ENCODE measurements at regions not wholly inside any gene's neighbourhood (a gene's known extent, or its start where the extent isn't known, plus 50 kb on each side); places are given as distances from the start of the nearest gene placed in this dataset.

- intact Hi-C loops (cut with DNase I): no loop called here
- no peak for DNase-seq (ENCODE audit: low spot score)
Observed at GRCh38 chr6:53419026-53419425, 70.3 kb upstream of the ELOVL5 start.

- intact Hi-C loops (cut with DNase I): no loop called here
- DNase-seq (ENCODE audit: low spot score): no peak
Observed at GRCh38 chr6:53418288-53418687, 69.5 kb upstream of the ELOVL5 start.

- intact Hi-C loops (cut with DNase I): no loop called here
- DNase-seq (ENCODE audit: low spot score): no peak
Observed at GRCh38 chr6:53417141-53417540, 68.4 kb upstream of the ELOVL5 start.

- intact Hi-C loops (cut with DNase I): no loop called here
- no peak for DNase-seq (ENCODE audit: low spot score)
Observed at GRCh38 chr6:53413326-53413725, 64.6 kb upstream of the ELOVL5 start.

GRCh38 chr6:53412751-53413150 is 64.0 kb upstream of the ELOVL5 start:
- intact Hi-C loops (cut with DNase I): no loop called here
- no peak for DNase-seq (ENCODE audit: low spot score)

DNA sequence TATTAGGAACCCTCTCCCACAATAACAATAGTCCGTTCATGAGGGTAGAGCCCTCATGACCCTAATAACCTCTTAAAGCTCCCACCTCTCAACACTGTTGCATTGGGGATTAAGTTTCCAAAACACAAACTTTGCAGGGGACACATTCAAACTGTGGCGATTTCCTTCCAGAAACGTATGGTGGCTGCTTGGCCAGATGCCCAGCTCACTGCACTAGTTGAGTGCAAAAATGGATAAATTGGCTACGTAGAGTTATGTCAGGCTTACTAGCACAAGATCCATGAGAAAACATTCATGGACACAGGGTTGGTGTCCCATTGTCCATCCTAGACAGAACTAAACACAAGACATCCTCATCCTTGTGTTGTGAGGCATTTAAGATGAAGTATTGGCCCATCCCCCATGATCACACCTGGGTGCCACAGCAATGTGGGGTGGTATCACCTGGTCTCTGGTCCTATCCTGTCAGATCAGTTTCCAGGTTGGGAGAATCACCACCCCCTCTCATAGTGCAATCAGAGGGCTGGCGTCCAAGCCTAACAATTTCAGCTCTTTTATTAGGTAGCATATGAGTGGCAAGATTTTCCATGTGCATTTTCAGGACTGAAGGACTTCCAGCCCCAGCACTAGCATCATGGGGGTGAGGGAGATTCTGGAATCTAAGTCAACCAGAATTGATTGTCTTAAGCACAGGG is 63.4 kb upstream of the ELOVL5 start:
- intact Hi-C loops (cut with DNase I): no loop called here
- DNase-seq (ENCODE audit: low spot score): no peak

DNA sequence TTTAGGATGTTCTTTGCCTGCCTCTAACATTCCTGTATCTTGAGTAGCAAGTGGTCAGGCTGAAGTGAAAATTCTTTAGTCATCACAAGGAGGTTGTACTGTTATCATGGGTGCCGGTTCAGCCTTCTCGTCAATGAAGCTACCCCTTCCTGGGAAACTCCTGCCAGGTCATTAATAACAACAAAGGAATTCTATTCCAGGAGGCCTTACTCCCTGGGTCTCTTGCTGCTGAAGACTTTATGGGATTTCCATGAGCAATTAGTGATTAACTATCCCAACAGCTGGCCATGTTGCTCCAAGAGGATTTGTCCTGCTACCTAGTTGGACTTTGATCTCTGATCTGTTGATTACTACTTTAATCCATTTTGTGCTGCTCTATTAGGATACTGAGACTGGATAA is 62.7 kb upstream of the ELOVL5 start:
- DNase-seq (ENCODE audit: low spot score): no peak
- intact Hi-C loops (cut with DNase I): loop anchor here (1.0 to 2.0 kb wide), 2 partner anchors 73 to 239 kb away; no protein-coding TSS in a partner anchor

DNA sequence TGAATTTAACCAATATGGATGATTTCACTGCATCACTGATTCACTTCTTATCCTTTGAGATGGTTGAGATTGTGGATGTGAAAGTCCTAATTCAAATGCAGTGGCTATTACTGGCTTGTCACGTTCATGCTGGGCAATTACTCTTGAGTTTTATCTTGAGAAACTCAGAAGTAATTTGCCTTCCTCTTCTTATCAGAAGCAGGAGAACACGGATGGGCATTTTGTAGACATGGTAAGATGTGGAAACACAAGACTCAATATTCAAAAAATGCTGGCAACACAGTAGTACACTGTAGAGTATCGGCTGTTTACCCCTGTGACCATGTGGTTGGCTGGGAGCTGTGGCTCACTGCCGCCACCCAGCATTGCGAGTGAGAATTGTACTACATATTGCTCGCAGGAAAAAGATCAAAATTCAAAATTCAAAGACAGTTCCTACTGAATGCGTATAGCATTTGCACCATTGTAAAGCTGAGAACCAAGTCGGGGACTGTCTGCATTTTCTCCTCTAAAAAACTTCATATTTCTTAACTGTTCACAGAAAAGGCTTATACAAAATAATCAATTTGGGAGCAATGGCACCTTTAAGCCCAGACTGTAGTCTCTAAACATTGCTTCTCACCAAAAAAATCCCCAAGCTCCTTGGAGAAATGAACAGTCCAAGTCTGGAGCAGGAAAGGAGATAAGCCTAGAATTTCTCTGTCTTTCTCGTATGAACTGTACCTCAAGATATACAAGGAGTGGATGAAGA is 61.9 kb upstream of the ELOVL5 start:
- intact Hi-C loops (cut with DNase I): loop anchor here (1.0 to 2.0 kb wide), 2 partner anchors 74 to 238 kb away; no protein-coding TSS in a partner anchor
- DNase-seq (ENCODE audit: low spot score): no peak

GRCh38 chr6:53408826-53409225 is 60.1 kb upstream of the ELOVL5 start:
- intact Hi-C loops (cut with DNase I): no loop called here
- no peak for DNase-seq (ENCODE audit: low spot score)

- intact Hi-C loops (cut with DNase I): no loop called here
- DNase-seq (ENCODE audit: low spot score): no peak
Observed at GRCh38 chr6:53399027-53399344, 50.2 kb upstream of the ELOVL5 start.

GRCh38 chr6:53398247-53399026 is 49.7 kb upstream of the ELOVL5 start:
- intact Hi-C loops (cut with DNase I): no loop called here

More at GRCh38 chr6:53398247-53399026, 49.7 kb upstream of the ELOVL5 start:
- DNase-seq (ENCODE audit: low spot score): no peak
